NB4 (cell line): ENCODE measurements at regions not wholly inside any gene's neighbourhood (a gene's known extent, or its start where the extent isn't known, plus 50 kb on each side); places are given as distances from the start of the nearest gene placed in this dataset.

Experiments
- DNase-seq: peaks from one replicate; pipeline ENCODE4 v3.0.0; 2010; ENCODE audit warnings: low read depth
- H3K4me3 ChIP-seq: one replicate; pipeline ENCODE4 v1.5.1; 2011; ENCODE audit warnings: mild to moderate bottlenecking, low read depth, low read length, moderate library complexity
- CTCF ChIP-seq: IDR thresholded peaks from one replicate; pipeline ENCODE4 v1.5.1; 2012; ENCODE audit warnings: low read depth, low read length
- MAX ChIP-seq: IDR thresholded peaks from 2 replicates; pipeline ENCODE4 v1.6.1; 2011; ENCODE audit warnings: low read depth, low read length
- MYC ChIP-seq: IDR thresholded peaks from 2 replicates; pipeline ENCODE4 v1.6.1; 2011; ENCODE audit warnings: low read depth, low read length
- POLR2A ChIP-seq: IDR thresholded peaks from 2 replicates; pipeline ENCODE4 v1.6.1; 2011; ENCODE audit warnings: mild to moderate bottlenecking; ENCODE audit not compliant: insufficient read length; ENCODE audit errors: extremely low read depth

GRCh38 chr3:82067420-82067819 is 306.0 kb upstream of the GBE1 start:
- no peak for TF ChIP-seq MYC
- no peak for TF ChIP-seq CTCF
- no peak for TF ChIP-seq MAX
- no peak for TF ChIP-seq POLR2A
- DNase-seq, result no peak
- H3K4me3 ChIP-seq, result no peak overlapping the region

- TF ChIP-seq POLR2A, result no peak
- no peak for TF ChIP-seq CTCF
- no peak for TF ChIP-seq MAX
- TF ChIP-seq MYC, result no peak
- no peak for DNase-seq
- no peak overlapping the region for H3K4me3 ChIP-seq
Observed at GRCh38 chr3:82058809-82059208, 297.4 kb upstream of the GBE1 start.

GRCh38 chr3:82055792-82056191 is 294.3 kb upstream of the GBE1 start:
- TF ChIP-seq CTCF (no peak), MAX (no peak), MYC (no peak), POLR2A (no peak)
- no peak overlapping the region for H3K4me3 ChIP-seq
- DNase-seq, result no peak

- no peak for DNase-seq
- H3K4me3 ChIP-seq, result no peak overlapping the region
- no peak for TF ChIP-seq MAX
- TF ChIP-seq POLR2A, result no peak
- TF ChIP-seq CTCF, result no peak
- no peak for TF ChIP-seq MYC
Observed at GRCh38 chr3:82054849-82055248, 293.4 kb upstream of the GBE1 start.

GRCh38 chr3:82053236-82053635 is 291.8 kb upstream of the GBE1 start:
- H3K4me3 ChIP-seq, result no peak overlapping the region
- TF ChIP-seq CTCF (no peak), MYC (no peak), MAX (no peak), POLR2A (no peak)
- no peak for DNase-seq

- TF ChIP-seq CTCF, result no peak
- no peak for TF ChIP-seq MYC
- no peak for TF ChIP-seq MAX
- no peak for TF ChIP-seq POLR2A
- no peak overlapping the region for H3K4me3 ChIP-seq
- DNase-seq, result no peak
Observed at GRCh38 chr3:82050382-82050781, 288.9 kb upstream of the GBE1 start.
